Stimulated activated CD4-positive, alpha-beta T cell treated with anti-CD3 and anti-CD28 coated beads, Interleukin-1b, Interleukin-23, amount 100 ng/mL, for 48 hours (primary cell): ENCODE measurements at regions not wholly inside any gene's neighbourhood (a gene's known extent, or its start where the extent isn't known, plus 50 kb on each side); places are given as distances from the start of the nearest gene placed in this dataset.

ENCODE experiments used
- DNase-seq: peaks from one replicate; pipeline ENCODE4 v3.0.0-alpha.2; 2020

- DNase-seq: no peak
Observed at GRCh38 chr14:38839694-38840365, 263.2 kb downstream of the SEC23A start.

- DNase-seq: no peak
Observed at GRCh38 chr14:38838979-38839323, 264.1 kb downstream of the SEC23A start.

DNA sequence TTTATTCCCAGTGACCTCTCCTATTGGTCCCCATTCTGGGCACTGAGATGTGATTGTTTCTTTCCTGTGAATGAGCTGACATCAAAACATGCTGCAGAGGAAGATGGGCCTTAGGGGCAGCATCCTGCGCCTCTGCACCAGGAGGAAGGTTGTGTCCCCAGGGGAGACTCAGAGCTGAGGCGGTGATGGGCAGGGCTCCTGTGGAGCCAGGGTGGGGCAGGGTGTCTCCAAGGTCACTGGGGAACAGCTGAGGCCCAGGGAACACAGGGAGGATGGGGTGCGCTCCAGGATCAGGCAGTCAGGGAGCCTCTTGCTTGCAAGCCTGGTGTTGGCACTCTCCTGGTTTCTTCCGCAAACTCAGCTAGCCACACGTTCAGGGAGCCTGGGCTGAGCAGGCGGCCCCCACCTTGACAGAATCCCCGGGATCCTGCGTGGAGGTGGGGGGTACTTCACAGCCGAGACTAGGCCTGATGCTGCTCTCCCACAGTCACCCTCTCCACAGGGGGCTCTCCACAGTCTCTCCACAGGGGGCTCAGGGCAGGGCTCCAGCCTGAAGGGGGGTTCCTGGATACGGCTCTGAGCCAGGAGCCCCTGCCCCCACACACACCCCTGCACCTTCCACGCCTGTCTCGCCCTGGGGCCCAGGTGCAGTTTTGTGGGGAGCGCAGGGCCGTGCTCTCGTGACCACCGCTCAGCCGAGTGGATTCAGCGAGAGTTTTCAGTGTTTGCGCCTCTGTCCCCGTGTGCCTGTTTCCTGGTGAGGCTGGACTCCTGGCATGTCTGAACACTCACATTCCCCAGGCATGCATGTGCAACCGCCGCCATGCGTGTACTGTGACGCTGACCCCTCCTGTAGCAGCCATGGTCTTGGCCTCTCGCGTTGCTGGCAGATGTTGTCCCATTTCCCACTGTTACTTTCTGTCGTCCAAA, 264.7 kb downstream of the SEC23A start:
- no peak for DNase-seq

- no peak for DNase-seq
Observed at GRCh38 chr14:38837343-38838048, 265.5 kb downstream of the SEC23A start.

- no peak for DNase-seq
Observed at GRCh38 chr14:38836539-38836938, 266.5 kb downstream of the SEC23A start.

DNA sequence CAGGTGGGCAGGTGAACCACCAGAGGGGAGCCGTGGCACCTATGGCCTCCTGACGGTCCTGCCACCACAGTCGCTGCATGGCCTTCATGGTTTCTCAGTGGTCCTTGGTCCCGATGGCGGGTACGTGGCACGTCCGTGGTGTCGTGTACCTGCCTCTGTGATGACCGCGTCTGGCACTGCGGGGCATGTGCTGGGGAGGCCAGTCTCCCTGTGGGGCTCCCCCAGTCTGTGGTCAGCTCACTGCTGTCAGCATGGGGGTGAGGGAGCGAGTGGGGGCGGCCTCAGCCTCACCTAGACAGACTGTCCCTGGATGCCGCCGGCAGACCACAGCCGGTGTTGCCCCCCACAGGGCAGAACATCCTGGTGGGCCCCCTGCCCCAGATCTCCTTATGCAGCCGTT, 267.2 kb downstream of the SEC23A start:
- DNase-seq: no peak

DNA sequence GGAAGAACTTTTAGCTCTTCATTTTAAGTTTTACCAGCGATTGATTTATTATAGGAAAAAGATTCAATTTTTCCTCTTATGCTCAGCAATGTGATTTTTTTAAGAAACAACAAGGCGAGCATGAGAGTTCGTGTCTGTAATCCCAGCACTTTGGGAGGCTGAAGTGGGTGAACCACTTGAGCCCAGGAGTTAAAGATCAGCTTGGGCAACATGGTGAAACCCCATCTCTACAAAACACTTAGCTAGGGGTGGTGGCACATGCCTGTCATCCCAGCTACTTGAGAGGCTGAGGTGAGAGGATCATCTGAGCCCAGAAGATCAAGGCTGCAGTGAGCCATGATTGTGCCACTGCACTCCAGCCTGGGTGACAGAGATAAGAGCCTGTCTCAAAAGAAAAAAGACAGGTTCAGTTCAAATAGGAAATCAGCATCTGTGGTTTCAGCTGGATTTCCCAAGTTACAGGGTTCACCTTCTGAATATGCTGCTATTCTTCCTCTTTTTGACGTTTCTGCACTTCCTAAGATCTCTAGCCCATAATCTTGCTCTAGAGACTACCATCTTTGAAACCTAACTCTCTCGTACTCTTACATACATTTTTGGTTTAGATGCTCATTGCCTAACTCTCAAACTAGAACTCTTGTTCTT, 274.7 kb downstream of the SEC23A start:
- DNase-seq: no peak

- no peak for DNase-seq
Observed at GRCh38 chr14:38824706-38825105, 278.3 kb downstream of the SEC23A start.

DNA sequence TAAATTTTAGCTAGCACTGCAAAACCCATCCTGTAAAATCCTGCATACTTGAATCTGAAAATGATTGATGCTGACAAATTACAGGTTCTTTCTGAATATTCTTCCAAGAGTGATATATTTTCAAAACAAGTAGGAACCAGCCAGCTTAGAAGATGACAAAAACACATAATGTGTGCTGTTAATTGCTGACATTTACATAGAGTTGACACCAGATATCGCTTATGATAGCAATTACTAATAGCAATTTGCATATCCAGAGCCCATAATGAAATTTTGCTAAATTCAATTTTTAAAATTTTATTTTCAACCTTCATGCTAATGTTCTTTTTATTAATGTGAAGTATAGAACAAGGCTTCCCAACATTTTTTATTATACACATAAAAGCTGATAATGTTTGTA, 284.5 kb downstream of the SEC23A start:
- DNase-seq: no peak

GRCh38 chr14:38808734-38809455, 294.1 kb downstream of the SEC23A start:
- DNase-seq: no peak

DNA sequence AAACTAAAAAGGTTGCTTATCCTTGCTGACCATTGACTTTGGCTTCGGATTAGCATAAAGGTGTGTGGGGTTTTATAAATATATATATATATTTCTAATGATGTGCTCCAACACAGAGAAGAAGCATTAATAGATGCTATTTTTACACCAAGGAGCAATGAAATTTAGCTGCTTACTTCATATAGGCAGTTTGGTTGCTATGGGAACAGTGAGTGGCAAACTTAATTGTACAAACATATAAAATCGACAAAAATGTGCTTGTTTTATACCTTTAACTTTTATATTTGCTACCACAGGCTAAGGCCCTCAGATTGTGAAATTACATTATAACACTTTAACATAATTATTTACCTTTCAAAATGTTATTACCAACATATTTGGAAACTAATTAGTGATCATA, 303.4 kb downstream of the SEC23A start:
- no peak for DNase-seq

DNA sequence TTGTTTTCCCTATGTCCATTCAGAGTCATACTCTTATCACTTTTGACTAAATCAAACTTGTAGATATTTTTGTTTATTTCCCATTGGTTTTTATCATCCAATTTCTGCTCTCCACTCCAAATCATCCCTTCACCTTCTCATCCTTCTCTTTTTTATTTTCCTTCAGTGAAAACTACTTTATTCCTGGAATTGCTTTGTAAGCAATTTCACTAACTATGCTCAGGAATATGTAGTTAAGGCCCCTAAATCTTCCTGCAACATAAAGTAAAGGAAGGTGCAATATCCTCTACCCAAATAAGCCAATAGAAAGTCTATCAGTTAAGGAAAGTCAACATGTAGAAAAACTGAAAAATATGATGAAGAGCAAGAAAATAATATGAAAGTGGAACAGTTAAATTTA, 308.4 kb downstream of the SEC23A start:
- DNase-seq: no peak

GRCh38 chr14:38791862-38792261, 311.2 kb downstream of the SEC23A start:
- no peak for DNase-seq

GRCh38 chr14:38790916-38791315, 312.1 kb downstream of the SEC23A start:
- DNase-seq: no peak

GRCh38 chr14:38789805-38790204, 313.2 kb downstream of the SEC23A start:
- DNase-seq: no peak

- no peak for DNase-seq
Observed at GRCh38 chr14:38788060-38788459, 315.0 kb downstream of the SEC23A start.

GRCh38 chr14:38786921-38787320, 316.1 kb downstream of the SEC23A start:
- no peak for DNase-seq

DNA sequence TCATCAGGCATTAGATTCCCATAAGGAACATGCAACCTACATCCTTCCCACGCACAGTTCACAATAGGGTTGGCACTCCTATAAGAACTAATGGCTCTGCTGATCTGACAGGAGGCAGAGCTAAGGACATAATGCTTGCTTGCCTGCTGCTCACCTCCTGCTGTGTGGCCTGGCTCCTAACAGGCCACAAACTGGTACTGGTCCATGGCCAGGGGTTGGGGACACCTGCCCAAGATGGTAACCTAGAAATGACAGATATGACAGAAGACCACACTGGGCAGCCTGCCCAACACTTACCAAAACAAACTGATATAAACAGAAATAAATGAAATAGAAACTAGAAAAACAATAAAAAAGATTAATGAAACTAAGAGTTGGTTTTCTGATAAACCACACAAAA, 325.6 kb downstream of the SEC23A start:
- DNase-seq: no peak

GRCh38 chr14:38775986-38776385, 327.0 kb downstream of the SEC23A start:
- no peak for DNase-seq

DNA sequence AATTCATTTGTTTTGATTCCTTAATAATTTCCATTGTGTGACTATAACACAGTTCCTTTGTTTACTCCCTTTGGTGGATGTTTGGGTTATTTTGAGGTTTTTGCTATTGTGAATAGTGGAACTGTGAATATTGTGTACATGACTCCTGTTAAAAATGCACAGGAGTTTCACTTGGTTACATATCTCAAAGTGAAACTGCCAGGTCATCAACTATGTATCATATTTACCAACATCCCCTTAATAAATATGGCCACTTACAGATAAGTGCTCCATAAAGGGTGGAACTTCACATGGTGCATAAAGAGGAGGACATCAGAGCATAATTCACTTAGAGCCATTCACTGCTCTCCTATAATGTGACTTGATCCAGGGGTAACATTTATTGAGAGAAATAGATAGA, 328.9 kb downstream of the SEC23A start:
- no peak for DNase-seq

DNA sequence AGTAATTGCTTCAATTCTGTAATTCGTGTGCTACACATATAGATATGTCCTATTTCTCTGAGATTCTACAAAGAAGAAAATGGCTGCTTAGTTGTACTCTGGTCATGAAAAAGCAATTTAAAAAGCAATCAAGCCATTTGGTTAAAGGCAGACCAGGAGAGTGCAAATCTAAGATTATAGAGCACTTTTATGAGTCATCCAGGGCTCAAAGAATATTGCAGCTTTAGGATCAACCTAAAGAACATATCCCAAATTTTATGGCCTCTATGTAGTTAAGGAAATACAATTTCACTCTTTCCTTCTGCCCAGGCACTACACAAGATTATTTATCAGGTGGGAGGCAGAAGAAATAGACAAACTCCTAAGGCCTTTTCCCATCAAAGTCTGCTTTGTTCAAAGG, 332.8 kb downstream of the SEC23A start:
- DNase-seq: no peak

GRCh38 chr14:38762845-38763244, 340.2 kb downstream of the SEC23A start:
- no peak for DNase-seq

DNA sequence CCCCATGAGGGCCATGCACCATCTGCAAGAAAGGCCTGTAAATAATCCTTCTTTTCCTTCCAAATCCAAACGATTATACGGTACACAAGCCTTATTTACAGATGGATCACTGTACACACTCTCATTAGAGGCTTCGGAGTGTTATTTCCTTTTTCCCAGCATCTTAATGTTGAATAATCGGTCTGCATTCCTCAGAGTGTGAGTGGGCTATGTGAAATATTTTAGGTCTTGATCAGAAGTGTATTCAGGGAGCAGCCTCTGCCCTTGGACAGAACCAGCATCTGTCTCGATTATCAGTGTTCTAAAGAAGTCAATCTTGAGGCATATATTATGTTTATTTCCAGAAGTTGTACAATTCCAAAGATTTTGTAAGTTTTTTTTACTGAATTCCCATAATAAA, 340.6 kb downstream of the SEC23A start:
- no peak for DNase-seq
